Dermis microvascular lymphatic vessel endothelial cell (primary cell): ENCODE measurements at regions not wholly inside any gene's neighbourhood (a gene's known extent, or its start where the extent isn't known, plus 50 kb on each side); places are given as distances from the start of the nearest gene placed in this dataset.
"Not testable (repeated sequence)": the region's sequence is repeated elsewhere in the genome, so short reads cannot be mapped to it uniquely, and the experiment has no call there.

ENCODE experiments used
- DNase-seq, 2 donors: peaks; one replicate each; pipeline versions ENCODE4 v3.0.0 to v3.0.0-alpha.2; 2010; ENCODE audit warnings: low read depth in 2 of 2

DNA sequence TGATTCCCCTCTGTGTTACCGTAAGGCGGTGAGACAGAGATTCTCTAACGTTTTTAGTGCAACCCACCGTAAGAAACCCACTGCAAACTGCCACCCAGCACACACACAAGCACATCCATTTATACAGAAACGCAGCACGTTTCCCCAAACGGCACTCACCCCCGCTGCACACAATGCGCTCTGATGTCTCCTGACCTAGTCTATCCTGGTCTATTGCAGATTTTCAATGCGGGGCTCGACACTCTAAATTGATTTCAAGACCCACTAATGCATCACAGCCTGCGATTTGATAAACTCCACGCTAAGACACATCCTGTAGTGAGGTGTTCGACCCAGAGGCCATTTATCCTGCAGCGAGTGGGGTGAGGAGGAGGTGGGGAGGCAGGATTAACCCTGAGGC lies 63.7 kb upstream of the SULF2 start:
- no peak for DNase-seq

GRCh38 chr20:47848534-47848933 lies 63.3 kb upstream of the SULF2 start:
- DNase-seq = peak in 1 of 2 donors; percentile 23

DNA sequence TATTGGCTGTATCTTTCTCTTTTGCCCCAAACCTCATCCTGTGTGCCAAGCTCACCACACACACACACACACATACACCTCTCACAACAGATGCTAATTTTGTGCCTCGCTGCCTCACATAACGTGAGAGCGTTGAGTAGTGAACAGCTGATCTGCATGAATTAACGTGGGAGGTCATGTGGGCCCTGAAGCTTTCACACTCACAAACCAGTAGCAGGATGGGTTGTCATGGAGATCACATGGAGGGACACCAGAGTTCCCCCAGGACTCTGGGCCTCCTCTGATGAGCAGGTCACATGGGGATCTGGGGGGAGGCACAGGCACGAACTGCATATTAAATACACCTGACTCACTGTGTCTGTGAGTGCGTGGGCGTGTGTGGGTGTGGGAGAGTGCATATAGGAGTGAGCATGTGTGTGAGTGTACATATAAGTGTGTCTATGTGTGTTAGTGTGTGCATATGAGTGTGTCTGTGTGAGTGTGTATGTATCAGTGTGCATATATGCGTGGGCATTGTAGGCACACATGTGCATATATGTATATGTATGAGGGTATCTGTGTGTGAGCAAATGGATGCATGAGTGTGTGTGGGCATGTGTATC lies 62.7 kb upstream of the SULF2 start:
- DNase-seq = peak in 1 of 2 donors; percentile 13

GRCh38 chr20:47847220-47847619 lies 61.9 kb upstream of the SULF2 start:
- DNase-seq = not testable (repeated sequence)

GRCh38 chr20:47846651-47847050 lies 61.4 kb upstream of the SULF2 start:
- not testable (repeated sequence) for DNase-seq

GRCh38 chr20:47845382-47845977 lies 60.2 kb upstream of the SULF2 start:
- DNase-seq = not testable (repeated sequence)

DNA sequence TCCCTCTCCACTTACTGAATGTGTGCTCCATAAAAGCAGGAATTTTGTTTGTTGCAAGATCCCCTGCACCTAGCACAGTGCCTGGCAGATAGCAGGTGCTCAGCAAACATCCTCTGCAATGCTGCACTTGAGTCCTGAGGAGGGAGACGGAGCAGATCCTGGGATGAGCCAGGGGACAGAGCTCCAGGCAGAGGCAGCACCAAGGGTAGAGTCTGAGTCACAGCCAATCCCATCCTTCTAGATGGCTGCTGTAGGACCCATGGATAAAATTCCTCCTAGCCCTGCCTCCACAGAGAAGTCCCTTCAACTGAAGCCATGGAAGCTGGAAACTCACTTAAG lies 59.3 kb upstream of the SULF2 start:
- DNase-seq = not testable (repeated sequence)

GRCh38 chr20:47843886-47844567 lies 58.7 kb upstream of the SULF2 start:
- peak in 1 of 2 donors; percentile 16 for DNase-seq

GRCh38 chr20:47842950-47843349 lies 57.7 kb upstream of the SULF2 start:
- DNase-seq = not testable (repeated sequence)

GRCh38 chr20:47842004-47842403 lies 56.7 kb upstream of the SULF2 start:
- DNase-seq = peak; percentile 92 to 96

DNA sequence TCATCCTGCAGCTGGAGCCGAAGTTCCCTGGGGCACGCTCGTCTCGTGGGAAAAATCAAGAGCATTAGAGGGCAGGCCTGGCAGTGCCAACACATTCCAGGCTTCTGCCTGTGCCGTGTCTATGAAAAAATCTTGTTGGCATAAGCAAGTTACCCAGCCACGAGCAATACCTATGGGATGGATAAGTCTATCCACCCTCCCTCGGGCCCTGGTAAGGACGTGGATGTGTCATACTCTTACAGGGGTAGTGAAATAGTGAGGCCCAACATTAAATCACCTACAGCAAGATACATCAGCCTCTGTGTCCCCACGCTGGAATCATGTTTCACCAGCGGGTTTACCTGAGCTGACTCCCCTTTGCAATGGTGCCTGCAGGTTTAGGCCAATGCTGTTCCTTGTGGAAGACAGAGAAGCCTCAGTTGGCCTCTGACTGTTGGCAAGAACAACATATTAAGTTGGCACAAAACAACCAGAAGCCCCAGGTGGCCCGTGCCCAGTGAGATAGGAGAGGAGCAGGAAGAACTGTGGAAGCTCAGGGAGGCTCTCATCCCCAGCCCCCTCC lies 51.1 kb upstream of the SULF2 start:
- not testable (repeated sequence) for DNase-seq
